ENCODE measurements at regions not wholly inside any gene's neighbourhood (a gene's known extent, or its start where the extent isn't known, plus 50 kb on each side); places are given as distances from the start of the nearest gene placed in this dataset.

- TF ChIP-seq CTCF (IDR thresholded peaks at IDR 0.05 in 4 of 5, conservative IDR thresholded peaks at IDR 0.05 in 1 of 5) (no peak), POLR2A (IDR thresholded peaks at IDR 0.05) (no peak)
- H3K4me3 ChIP-seq, result no peak overlapping the region
- intact Hi-C loops (cut with DNase I; ENCODE audit: low total_unique reads) (no loop called here), in situ Hi-C loops (cut with MboI; ENCODE audit: low sequenced_read_pairs in 4 of 4) (no loop called here)
- H3K27me3 ChIP-seq, result no peaks in the 10 kb centered on the region
- H3K27ac ChIP-seq, result no peak overlapping the region
- no peaks in the 10 kb centered on the region for H3K36me3 ChIP-seq
- no peaks in the 10 kb centered on the region for H3K4me1 ChIP-seq
- H3K9me3 ChIP-seq, result no peaks in the 10 kb centered on the region
- ATAC-seq (no peak), DNase-seq (no peak)
Measured at GRCh38 chr19:28242317-28242927, 970.5 kb downstream of the UQCRFS1 start.

DNA sequence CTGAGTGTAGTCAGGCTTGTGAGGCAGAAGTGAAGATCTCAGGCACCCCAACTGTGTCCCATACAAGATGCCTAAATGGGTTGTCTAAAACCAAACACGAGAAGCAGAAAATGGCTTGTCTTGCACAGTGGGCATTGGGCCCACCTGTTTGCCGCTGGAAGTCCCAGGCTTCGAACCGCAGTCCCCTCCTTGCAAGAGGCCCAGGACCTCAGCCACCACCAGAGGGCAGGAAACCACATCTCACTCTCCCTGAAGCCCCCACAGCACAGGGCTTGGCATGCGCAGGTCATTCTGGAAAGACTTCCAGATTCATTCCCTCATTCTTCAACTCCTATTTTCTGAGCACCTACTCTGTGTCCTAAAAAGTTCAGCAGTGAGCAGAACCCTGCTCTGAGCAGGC lies 973.7 kb downstream of the UQCRFS1 start:
- no peaks in the 10 kb centered on the region for H3K27me3 ChIP-seq
- no peak for ATAC-seq

GRCh38 chr19:28238270-28238820 lies 974.6 kb downstream of the UQCRFS1 start:
- H3K4me3 ChIP-seq, result no peak overlapping the region
- no peaks in the 10 kb centered on the region for H3K9me3 ChIP-seq
- DNase-seq (no peak), ATAC-seq (no peak)
- H3K36me3 ChIP-seq, result no peaks in the 10 kb centered on the region
- H3K4me1 ChIP-seq, result no peaks in the 10 kb centered on the region
- no peaks in the 10 kb centered on the region for H3K27me3 ChIP-seq
- H3K27ac ChIP-seq, result no peak overlapping the region
- TF ChIP-seq POLR2A (IDR thresholded peaks at IDR 0.05) (no peak), CTCF (IDR thresholded peaks at IDR 0.05 in 4 of 5, conservative IDR thresholded peaks at IDR 0.05 in 1 of 5) (no peak)
- intact Hi-C loops (cut with DNase I; ENCODE audit: low total_unique reads), result no loop called here
- in situ Hi-C loops (cut with MboI; ENCODE audit: low sequenced_read_pairs in 4 of 4), result no loop called here

More for the DNA sequence above, 973.7 kb downstream of the UQCRFS1 start:
- H3K9me3 ChIP-seq, result no peaks in the 10 kb centered on the region
- H3K4me1 ChIP-seq, result no peaks in the 10 kb centered on the region
- DNase-seq, result no peak
- no peaks in the 10 kb centered on the region for H3K36me3 ChIP-seq
- H3K4me3 ChIP-seq, result no peak overlapping the region
- TF ChIP-seq CTCF (IDR thresholded peaks at IDR 0.05 in 4 of 5, conservative IDR thresholded peaks at IDR 0.05 in 1 of 5) (no peak), POLR2A (IDR thresholded peaks at IDR 0.05) (no peak)
- intact Hi-C loops (cut with DNase I; ENCODE audit: low total_unique reads) (no loop called here), in situ Hi-C loops (cut with MboI; ENCODE audit: low sequenced_read_pairs in 4 of 4) (no loop called here)
- H3K27ac ChIP-seq, result no peak overlapping the region

DNA sequence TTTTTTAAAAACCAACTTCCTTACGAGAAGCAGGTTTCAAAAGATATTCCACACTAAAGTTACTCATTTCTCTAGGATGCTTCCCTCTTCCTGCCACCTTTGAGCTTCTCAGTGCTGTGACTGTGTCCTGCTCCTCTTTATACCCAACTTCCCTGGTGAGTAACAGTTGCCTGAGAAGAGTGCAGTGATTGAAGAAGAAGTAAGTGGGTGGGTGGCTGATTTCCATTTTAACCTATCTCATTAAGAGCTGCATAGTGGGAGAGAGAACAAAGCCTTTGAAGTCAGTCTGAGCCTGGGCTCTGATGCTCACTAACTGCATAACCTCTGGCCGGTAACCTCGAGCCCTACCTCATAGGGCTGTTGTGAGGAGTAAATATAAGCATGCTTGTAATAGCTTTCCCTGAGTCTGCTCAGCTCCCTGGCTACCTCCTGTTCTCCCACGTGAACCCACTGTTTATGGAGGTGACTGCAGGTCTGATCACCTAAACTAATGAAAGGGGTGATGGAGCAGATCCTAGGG lies 977.3 kb downstream of the UQCRFS1 start:
- no peak for ATAC-seq
- Histone ChIP-seq H3K36me3 (no peaks in the 10 kb centered on the region), H3K27me3 (no peaks in the 10 kb centered on the region), H3K27ac (no peak overlapping the region), H3K4me3 (no peak overlapping the region), H3K9me3 (no peaks in the 10 kb centered on the region), H3K4me1 (no peaks in the 10 kb centered on the region)
- in situ Hi-C loops (cut with MboI; ENCODE audit: low sequenced_read_pairs in 4 of 4) (no loop called here), intact Hi-C loops (cut with DNase I; ENCODE audit: low total_unique reads) (no loop called here)
- TF ChIP-seq POLR2A (IDR thresholded peaks at IDR 0.05) (no peak), CTCF (IDR thresholded peaks at IDR 0.05 in 4 of 5, conservative IDR thresholded peaks at IDR 0.05 in 1 of 5) (no peak)
- DNase-seq, result no peak

Data from gastrocnemius medialis (tissue), 4 donors.